Lung (tissue), 11 donors: ENCODE measurements at regions not wholly inside any gene's neighbourhood (a gene's known extent, or its start where the extent isn't known, plus 50 kb on each side); places are given as distances from the start of the nearest gene placed in this dataset.

Experiments
- ATAC-seq: fragments of 200-7000 bp; cut with Tn5 transposase; one replicate; pipeline ENCODE4 v1.9.1; 2020; ENCODE audit warnings: moderate number of reproducible peaks; ENCODE audit not compliant: insufficient read depth, low FRiP score
- DNase-seq, 3 donors: peaks; one replicate each; pipeline ENCODE4 v3.0.0-alpha.2; 2013 to 2017
- H3K27ac ChIP-seq, 2 donors: one replicate each; pipeline ENCODE4 v1.5.1; 2013; ENCODE audit warnings: mild to moderate bottlenecking in 2 of 2, moderate library complexity in 2 of 2, control low read depth in 1 of 2, inconsistent platforms in 1 of 2, low read depth in 1 of 2, low read length in 1 of 2
- H3K27me3 ChIP-seq, 3 donors: one replicate each; pipeline ENCODE4 v1.5.1; 2013; ENCODE audit warnings: low read length in 2 of 3; ENCODE audit not compliant: control insufficient read depth in 3 of 3, insufficient read depth in 3 of 3
- H3K36me3 ChIP-seq, 4 donors: one replicate each; pipeline ENCODE4 v1.5.1; 2013; ENCODE audit warnings: low read length in 4 of 4, mild to moderate bottlenecking in 1 of 4, moderate library complexity in 1 of 4; ENCODE audit not compliant: control insufficient read depth in 4 of 4, insufficient read depth in 4 of 4
- H3K4me1 ChIP-seq, 5 donors: one replicate each; pipeline ENCODE4 v1.5.1; 2013; ENCODE audit warnings: low read length in 5 of 5, mild to moderate bottlenecking in 2 of 5, moderate library complexity in 1 of 5; ENCODE audit not compliant: control insufficient read depth in 5 of 5, insufficient read depth in 5 of 5
- H3K4me3 ChIP-seq: one replicate; pipeline ENCODE4 v1.5.1; 2013; ENCODE audit warnings: mild to moderate bottlenecking, control low read depth, moderate library complexity
- H3K9ac ChIP-seq, 2 donors: one replicate each; pipeline ENCODE4 v1.5.1; 2013; ENCODE audit warnings: low read length in 2 of 2, control low read depth in 1 of 2; ENCODE audit not compliant: insufficient read depth in 1 of 2
- H3K9me3 ChIP-seq, 4 donors: one replicate each; pipeline ENCODE4 v1.5.1; 2013; ENCODE audit warnings: low read length in 3 of 4, mild to moderate bottlenecking in 1 of 4, moderate library complexity in 1 of 4; ENCODE audit not compliant: control insufficient read depth in 4 of 4, insufficient read depth in 3 of 4
- CTCF ChIP-seq: IDR thresholded peaks from 2 replicates; pipeline ENCODE4 v1.5.1; 2012; ENCODE audit warnings: mild to moderate bottlenecking; ENCODE audit errors: control extremely low read depth, extremely low read depth
- WGBS, 2 donors: extraction: QIAGEN DNeasy Blood & Tissue Kit; methylation state at CpG; one replicate each; pipeline ENCODE4 v1.1.7; 2013; 5-methylcytosine and 5-hydroxymethylcytosine counted together
- donor health status: control.
- donor health status: control.
- donor health status: Bipolar disorder and iron deficiency.
- donor health status: healthy.
- donor health status: DM: yes; HTN: yes; CAD: no.

GRCh38 chr3:59545374-59545773, 495.5 kb upstream of the CFAP20DC start:
- H3K4me3 ChIP-seq: no peak overlapping the region
- no peaks in the 10 kb centered on the region for H3K9me3 ChIP-seq
- H3K9ac ChIP-seq: no peak overlapping the region
- DNase-seq: no peak
- no peak overlapping the region for H3K27ac ChIP-seq
- WGBS, 2 donors: 57 to 83% methylated on average over 1 of the region's 1 CpG
- peaks cover 0 to 6% (median 0%) of the 10 kb centered on the region in 5 donors for H3K4me1 ChIP-seq
- no peaks in the 10 kb centered on the region for H3K36me3 ChIP-seq
- ATAC-seq: no peak
- TF ChIP-seq CTCF: no peak
- H3K27me3 ChIP-seq: no peaks in the 10 kb centered on the region

- DNase-seq (no peak), ATAC-seq (no peak)
- whole genome bisulfite sequencing, 2 donors: 47 to 55% methylated on average over 3 of the region's 3 CpGs
- H3K9me3 ChIP-seq: no peaks in the 10 kb centered on the region
- H3K36me3 ChIP-seq: no peaks in the 10 kb centered on the region
- TF ChIP-seq CTCF: no peak
- no peaks in the 10 kb centered on the region for H3K27me3 ChIP-seq
- H3K4me3 ChIP-seq: no peak overlapping the region
- H3K27ac ChIP-seq: no peak overlapping the region
- H3K4me1 ChIP-seq: peaks cover 0 to 8% (median 0%) of the 10 kb centered on the region in 5 donors
- H3K9ac ChIP-seq: no peak overlapping the region
Measured at GRCh38 chr3:59542276-59542675, 492.5 kb upstream of the CFAP20DC start.

- Histone ChIP-seq H3K4me1 (peaks cover 0 to 12% (median 2%) of the 10 kb centered on the region in 5 donors), H3K36me3 (no peaks in the 10 kb centered on the region), H3K27ac (no peak overlapping the region), H3K9me3 (no peaks in the 10 kb centered on the region), H3K9ac (no peak overlapping the region), H3K27me3 (no peaks in the 10 kb centered on the region), H3K4me3 (no peak overlapping the region)
- DNase-seq (no peak), ATAC-seq (no peak)
- WGBS, 2 donors: 79 to 88% methylated on average over 5 of the region's 5 CpGs
- TF ChIP-seq CTCF: no peak
Measured at GRCh38 chr3:59540696-59541095, 490.9 kb upstream of the CFAP20DC start.

GRCh38 chr3:59540241-59540640, 490.4 kb upstream of the CFAP20DC start:
- Histone ChIP-seq H3K36me3 (no peaks in the 10 kb centered on the region), H3K27me3 (no peaks in the 10 kb centered on the region), H3K4me3 (no peak overlapping the region), H3K4me1 (peaks cover 0 to 10% (median 2%) of the 10 kb centered on the region in 5 donors), H3K9ac (no peak overlapping the region), H3K27ac (no peak overlapping the region), H3K9me3 (no peaks in the 10 kb centered on the region)
- TF ChIP-seq CTCF: no peak
- 84 to 86% methylated on average over 3 of the region's 3 CpGs for WGBS, 2 donors
- ATAC-seq (no peak), DNase-seq (no peak)
